ENCODE measurements at regions not wholly inside any gene's neighbourhood (a gene's known extent, or its start where the extent isn't known, plus 50 kb on each side); places are given as distances from the start of the nearest gene placed in this dataset.
"Not testable (repeated sequence)": the region's sequence is repeated elsewhere in the genome, so short reads cannot be mapped to it uniquely, and the experiment has no call there.

DNA sequence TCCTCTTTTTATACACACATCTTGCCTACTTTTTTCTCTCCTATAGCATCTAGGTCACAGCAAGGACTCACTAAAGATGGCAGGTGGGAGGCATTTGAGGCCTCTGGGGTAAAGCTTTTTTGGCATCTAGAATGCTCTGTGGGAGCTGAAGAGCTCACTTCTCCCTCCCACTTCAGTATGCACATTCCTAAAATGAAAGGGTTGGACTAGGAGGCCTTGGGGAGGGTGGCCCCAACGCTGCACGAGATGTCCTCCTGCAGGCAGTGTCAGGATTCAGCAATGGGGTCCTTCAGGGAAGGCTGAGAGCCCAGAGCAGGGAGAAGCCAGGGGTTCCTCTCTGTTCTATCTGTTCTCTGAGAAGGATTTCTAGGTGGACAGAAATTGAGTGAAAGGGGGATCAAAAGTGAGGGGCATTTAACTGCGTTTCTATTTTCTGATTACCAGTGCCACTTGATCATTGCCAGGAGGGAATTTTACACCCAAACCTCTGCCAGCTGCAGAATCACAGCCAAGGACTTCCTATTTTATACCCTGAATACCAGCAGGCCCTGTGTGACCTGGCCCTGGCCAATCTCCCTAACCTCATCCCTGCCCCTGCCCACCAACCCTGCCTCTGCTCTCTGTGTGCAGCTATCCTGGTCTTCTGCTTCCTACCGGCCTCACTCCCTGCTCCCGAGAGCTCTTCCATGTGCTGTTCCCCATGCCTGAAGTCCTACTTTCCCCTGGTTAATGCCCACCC is 186.2 kb downstream of the CYP26B1 start:
- intact Hi-C loops (cut with DNase I): no loop called here
- no peak for TF ChIP-seq POLR2A (IDR thresholded peaks at IDR 0.05)
- TF ChIP-seq, protein P1, sequence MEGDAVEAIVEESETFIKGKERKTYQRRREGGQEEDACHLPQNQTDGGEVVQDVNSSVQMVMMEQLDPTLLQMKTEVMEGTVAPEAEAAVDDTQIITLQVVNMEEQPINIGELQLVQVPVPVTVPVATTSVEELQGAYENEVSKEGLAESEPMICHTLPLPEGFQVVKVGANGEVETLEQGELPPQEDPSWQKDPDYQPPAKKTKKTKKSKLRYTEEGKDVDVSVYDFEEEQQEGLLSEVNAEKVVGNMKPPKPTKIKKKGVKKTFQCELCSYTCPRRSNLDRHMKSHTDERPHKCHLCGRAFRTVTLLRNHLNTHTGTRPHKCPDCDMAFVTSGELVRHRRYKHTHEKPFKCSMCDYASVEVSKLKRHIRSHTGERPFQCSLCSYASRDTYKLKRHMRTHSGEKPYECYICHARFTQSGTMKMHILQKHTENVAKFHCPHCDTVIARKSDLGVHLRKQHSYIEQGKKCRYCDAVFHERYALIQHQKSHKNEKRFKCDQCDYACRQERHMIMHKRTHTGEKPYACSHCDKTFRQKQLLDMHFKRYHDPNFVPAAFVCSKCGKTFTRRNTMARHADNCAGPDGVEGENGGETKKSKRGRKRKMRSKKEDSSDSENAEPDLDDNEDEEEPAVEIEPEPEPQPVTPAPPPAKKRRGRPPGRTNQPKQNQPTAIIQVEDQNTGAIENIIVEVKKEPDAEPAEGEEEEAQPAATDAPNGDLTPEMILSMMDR (IDR thresholded peaks at IDR 0.05): no peak
- TF ChIP-seq POLR2AphosphoS5 (IDR thresholded peaks at IDR 0.05): no peak
- WGBS: 79% methylated on average over 5 of the region's 5 CpGs
- no peak overlapping the region for H3K4me3 ChIP-seq
- DNase-seq (ENCODE audit: low spot score): no peak
- no peaks in the 10 kb centered on the region for H3K4me1 ChIP-seq (replicated peaks)
- no peaks in the 10 kb centered on the region for H3K27me3 ChIP-seq (replicated peaks; ENCODE audit: insufficient read depth)
- no peaks in the 10 kb centered on the region for H3K36me3 ChIP-seq
- H3K27ac ChIP-seq: no peak overlapping the region
- no peaks in the 10 kb centered on the region for H3K9me3 ChIP-seq

DNA sequence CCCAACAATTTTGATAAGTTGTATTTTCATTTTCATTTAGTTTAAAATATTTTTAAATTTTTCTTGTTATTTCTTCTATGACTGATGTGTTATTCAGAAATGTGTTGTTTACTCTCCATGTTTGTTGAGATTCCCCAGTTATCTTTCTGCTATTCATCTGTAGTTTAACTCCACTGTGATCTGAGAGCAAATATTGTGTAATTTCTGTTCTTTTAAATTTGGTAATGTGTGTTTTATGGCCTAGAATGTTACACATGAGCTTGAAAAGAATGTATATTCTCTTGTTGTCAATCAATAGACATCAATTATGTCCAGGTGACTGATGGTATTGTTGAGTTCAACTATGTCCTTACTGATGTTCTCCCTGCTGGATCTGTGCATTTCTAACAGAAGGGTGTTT is 188.2 kb downstream of the CYP26B1 start:
- H3K36me3 ChIP-seq: no peaks in the 10 kb centered on the region

DNA sequence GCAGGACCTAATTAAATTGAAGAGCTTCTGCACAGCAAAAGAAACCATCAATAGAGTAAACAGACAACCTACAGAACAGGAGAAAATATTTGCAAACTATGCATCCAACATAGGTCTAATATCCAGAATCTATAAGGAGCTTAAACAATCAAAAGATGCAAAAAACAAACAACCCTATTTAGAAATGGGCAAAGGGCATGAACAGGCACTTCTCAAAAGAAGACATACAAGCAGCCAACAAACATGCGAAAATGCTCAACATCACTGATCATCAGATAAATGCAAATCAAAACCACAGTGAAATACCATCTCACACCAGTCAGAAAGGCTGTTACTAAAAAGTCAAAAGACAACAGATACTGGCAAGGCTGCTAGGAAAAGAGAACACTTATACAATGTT is 189.2 kb downstream of the CYP26B1 start:
- intact Hi-C loops (cut with DNase I); H3K27me3 ChIP-seq (replicated peaks; ENCODE audit: insufficient read depth); H3K27ac ChIP-seq; DNase-seq (ENCODE audit: low spot score); H3K9me3 ChIP-seq; H3K36me3 ChIP-seq; H3K4me1 ChIP-seq (replicated peaks); H3K4me3 ChIP-seq: not testable (repeated sequence)
- 96% methylated on average over 1 of the region's 1 CpG for WGBS

More for the DNA sequence above, 188.2 kb downstream of the CYP26B1 start:
- H3K27me3 ChIP-seq (replicated peaks; ENCODE audit: insufficient read depth): no peaks in the 10 kb centered on the region
- intact Hi-C loops (cut with DNase I): no loop called here
- H3K9me3 ChIP-seq: no peaks in the 10 kb centered on the region
- H3K4me3 ChIP-seq: no peak overlapping the region
- TF ChIP-seq, protein P1 (IDR thresholded peaks at IDR 0.05): no peak
- TF ChIP-seq POLR2AphosphoS5 (IDR thresholded peaks at IDR 0.05) (no peak), POLR2A (IDR thresholded peaks at IDR 0.05) (no peak)
- DNase-seq (ENCODE audit: low spot score): no peak
- no peaks in the 10 kb centered on the region for H3K4me1 ChIP-seq (replicated peaks)
- no peak overlapping the region for H3K27ac ChIP-seq

DNA sequence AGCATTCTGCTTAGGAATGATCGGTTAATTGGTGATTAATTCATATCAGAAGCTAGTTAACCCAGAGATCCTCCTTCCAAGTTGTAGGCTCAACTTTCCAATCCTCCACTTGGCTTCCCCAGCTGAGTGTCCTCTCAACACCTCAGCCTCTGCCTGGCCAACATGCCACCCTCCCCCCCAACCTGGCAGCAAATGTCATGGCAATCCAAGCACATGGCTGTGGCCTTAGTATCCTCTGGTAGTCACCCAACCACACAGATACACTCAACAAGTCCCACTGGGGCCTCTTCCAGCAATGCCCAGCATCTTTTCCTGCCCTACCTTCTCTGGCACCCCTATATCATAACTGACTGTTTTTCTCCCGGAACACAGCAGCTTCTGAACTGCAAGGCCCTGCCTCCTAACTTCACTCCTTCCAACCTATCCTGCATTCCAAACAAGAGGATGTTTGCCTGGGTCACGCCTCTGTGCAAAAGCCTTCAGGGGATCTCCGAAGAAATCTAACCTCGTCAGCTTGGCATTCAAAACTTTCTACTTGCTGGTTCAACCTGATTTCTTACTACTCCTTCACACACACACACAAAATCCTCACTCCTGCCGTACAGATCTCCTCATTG is 195.0 kb downstream of the CYP26B1 start:
- intact Hi-C loops (cut with DNase I): no loop called here
- peak overlapping the region in 1 of 2 donors; percentile 50 for H3K27ac ChIP-seq

DNA sequence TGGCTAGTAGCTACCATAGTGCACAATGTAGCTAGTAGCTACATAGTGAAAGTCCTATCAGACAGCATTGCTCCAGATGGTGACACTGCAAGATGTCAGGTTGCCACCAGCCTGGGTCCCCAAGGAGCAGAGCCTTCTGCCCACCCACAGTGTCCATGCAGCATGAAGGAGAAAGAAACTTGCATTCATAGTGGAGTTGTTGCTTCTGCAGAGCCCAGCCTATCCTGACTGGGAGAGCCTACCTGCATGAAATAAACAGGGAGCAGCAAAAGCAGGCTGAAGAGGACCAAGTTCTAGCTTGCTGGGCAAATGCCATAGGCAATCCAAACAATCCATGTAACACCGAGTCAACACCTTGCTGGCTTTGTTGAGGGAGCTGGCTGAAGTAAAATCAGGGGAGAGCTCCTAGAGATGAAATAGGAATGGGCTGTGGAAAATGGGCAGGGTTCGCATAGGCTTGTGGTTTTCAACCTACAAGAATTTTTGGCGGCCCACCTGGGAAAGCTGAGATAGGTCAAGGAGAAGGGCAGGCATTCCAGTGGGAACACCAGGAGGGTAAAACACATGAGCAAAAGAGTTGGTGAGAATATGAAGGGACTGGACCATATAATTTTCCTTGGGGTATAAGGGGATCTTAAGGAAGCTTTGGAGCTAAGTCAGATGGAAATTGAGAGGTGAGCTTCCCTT is 195.8 kb downstream of the CYP26B1 start:
- Histone ChIP-seq H3K36me3 (no peaks in the 10 kb centered on the region), H3K27me3 (replicated peaks; ENCODE audit: insufficient read depth) (no peaks in the 10 kb centered on the region), H3K9me3 (no peaks in the 10 kb centered on the region), H3K4me1 (replicated peaks) (no peaks in the 10 kb centered on the region), H3K4me3 (no peak overlapping the region), H3K27ac (peak overlapping the region in 1 of 2 donors; percentile 50)
- 72% methylated on average over 3 of the region's 3 CpGs for WGBS
- TF ChIP-seq POLR2AphosphoS5 (IDR thresholded peaks at IDR 0.05): no peak
- no peak for TF ChIP-seq POLR2A (IDR thresholded peaks at IDR 0.05)
- TF ChIP-seq, protein P1 (IDR thresholded peaks at IDR 0.05): no peak
- DNase-seq (ENCODE audit: low spot score): no peak
- intact Hi-C loops (cut with DNase I): no loop called here

More for the DNA sequence above, 195.0 kb downstream of the CYP26B1 start:
- peak; percentile 49 for DNase-seq (ENCODE audit: low spot score)
- TF ChIP-seq, protein P1 (IDR thresholded peaks at IDR 0.05): no peak
- TF ChIP-seq POLR2AphosphoS5 (IDR thresholded peaks at IDR 0.05) (peak; percentile 47), POLR2A (IDR thresholded peaks at IDR 0.05) (no peak)
- Histone ChIP-seq H3K27me3 (replicated peaks; ENCODE audit: insufficient read depth) (no peaks in the 10 kb centered on the region), H3K4me1 (replicated peaks) (no peaks in the 10 kb centered on the region), H3K4me3 (no peak overlapping the region), H3K9me3 (no peaks in the 10 kb centered on the region), H3K36me3 (no peaks in the 10 kb centered on the region)
- WGBS: 57% methylated on average over 6 of the region's 6 CpGs

All from prostate gland (tissue), 2 donors.